ENCODE measurements at regions not wholly inside any gene's neighbourhood (a gene's known extent, or its start where the extent isn't known, plus 50 kb on each side); places are given as distances from the start of the nearest gene placed in this dataset.

DNA sequence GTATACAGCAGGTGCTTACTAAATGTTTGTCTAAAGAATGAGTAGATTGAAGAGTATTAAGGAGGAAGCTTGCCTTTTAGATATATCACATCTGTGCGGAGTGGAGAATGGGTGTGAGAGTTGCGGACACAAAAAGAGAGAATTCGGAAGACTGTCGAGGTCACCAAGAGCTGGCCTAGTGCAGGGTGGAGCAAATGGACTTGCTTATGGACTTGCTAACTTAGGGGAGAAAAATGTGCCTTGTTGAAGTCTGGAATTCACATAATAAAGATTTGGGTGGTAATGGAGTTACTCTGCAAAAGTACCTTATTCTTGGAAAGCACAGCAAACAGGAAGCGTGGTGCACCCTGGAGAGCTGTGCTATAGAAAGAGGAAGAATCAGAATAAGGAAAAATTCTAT lies 361.7 kb downstream of the PRDM2 start:
- Histone ChIP-seq H3K4me2 (ENCODE audit: low read depth, low read length, poor library complexity, severe bottlenecking) (no peak overlapping the region), H4K20me1 (ENCODE audit: low read depth, low read length) (no peaks in the 10 kb centered on the region), H3K27me3 (ENCODE audit: low read length) (no peaks in the 10 kb centered on the region), H3K9ac (ENCODE audit: low read length) (no peak overlapping the region), H3K79me2 (ENCODE audit: insufficient read depth, low read length) (no peaks in the 10 kb centered on the region), H3K9me2 (replicated peaks; ENCODE audit: insufficient read depth, low read length) (no peaks in the 10 kb centered on the region), H3K9me3 (ENCODE audit: insufficient read depth, low read length) (no peaks in the 10 kb centered on the region), H2AFZ (ENCODE audit: low read depth, low read length, severe bottlenecking) (no peak overlapping the region), H3K27ac (ENCODE audit: low read depth, low read length) (no peak overlapping the region), H3F3A (ENCODE audit: insufficient read depth) (no peaks in the 10 kb centered on the region), H3K4me3 (ENCODE audit: insufficient read depth, low read length, poor library complexity, severe bottlenecking) (no peak overlapping the region), H3K36me3 (ENCODE audit: low read length) (no peaks in the 10 kb centered on the region)
- no peak for TF ChIP-seq EZH2phosphoT487 (conservative IDR thresholded peaks at IDR 0.05; ENCODE audit: low read length)
- TF ChIP-seq, protein P1, sequence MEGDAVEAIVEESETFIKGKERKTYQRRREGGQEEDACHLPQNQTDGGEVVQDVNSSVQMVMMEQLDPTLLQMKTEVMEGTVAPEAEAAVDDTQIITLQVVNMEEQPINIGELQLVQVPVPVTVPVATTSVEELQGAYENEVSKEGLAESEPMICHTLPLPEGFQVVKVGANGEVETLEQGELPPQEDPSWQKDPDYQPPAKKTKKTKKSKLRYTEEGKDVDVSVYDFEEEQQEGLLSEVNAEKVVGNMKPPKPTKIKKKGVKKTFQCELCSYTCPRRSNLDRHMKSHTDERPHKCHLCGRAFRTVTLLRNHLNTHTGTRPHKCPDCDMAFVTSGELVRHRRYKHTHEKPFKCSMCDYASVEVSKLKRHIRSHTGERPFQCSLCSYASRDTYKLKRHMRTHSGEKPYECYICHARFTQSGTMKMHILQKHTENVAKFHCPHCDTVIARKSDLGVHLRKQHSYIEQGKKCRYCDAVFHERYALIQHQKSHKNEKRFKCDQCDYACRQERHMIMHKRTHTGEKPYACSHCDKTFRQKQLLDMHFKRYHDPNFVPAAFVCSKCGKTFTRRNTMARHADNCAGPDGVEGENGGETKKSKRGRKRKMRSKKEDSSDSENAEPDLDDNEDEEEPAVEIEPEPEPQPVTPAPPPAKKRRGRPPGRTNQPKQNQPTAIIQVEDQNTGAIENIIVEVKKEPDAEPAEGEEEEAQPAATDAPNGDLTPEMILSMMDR (IDR thresholded peaks at IDR 0.05; ENCODE audit: insufficient read depth, low read length, poor library complexity, severe bottlenecking) = no peak

- Histone ChIP-seq H3K79me2 (ENCODE audit: insufficient read depth, low read length) (no peaks in the 10 kb centered on the region), H3K4me2 (ENCODE audit: low read depth, low read length, poor library complexity, severe bottlenecking) (no peak overlapping the region), H3K9me3 (ENCODE audit: insufficient read depth, low read length) (no peaks in the 10 kb centered on the region), H2AFZ (ENCODE audit: low read depth, low read length, severe bottlenecking) (no peak overlapping the region), H3K4me3 (ENCODE audit: insufficient read depth, low read length, poor library complexity, severe bottlenecking) (no peak overlapping the region), H3K9me2 (replicated peaks; ENCODE audit: insufficient read depth, low read length) (no peaks in the 10 kb centered on the region), H3F3A (ENCODE audit: insufficient read depth) (no peaks in the 10 kb centered on the region), H3K27me3 (ENCODE audit: low read length) (no peaks in the 10 kb centered on the region), H3K27ac (ENCODE audit: low read depth, low read length) (no peak overlapping the region), H4K20me1 (ENCODE audit: low read depth, low read length) (no peaks in the 10 kb centered on the region), H3K36me3 (ENCODE audit: low read length) (no peaks in the 10 kb centered on the region), H3K9ac (ENCODE audit: low read length) (no peak overlapping the region)
- TF ChIP-seq, protein P1 (IDR thresholded peaks at IDR 0.05; ENCODE audit: insufficient read depth, low read length, poor library complexity, severe bottlenecking) = no peak
- TF ChIP-seq EZH2phosphoT487 (conservative IDR thresholded peaks at IDR 0.05; ENCODE audit: low read length) = no peak
Observed at GRCh38 chr1:14062669-14063068, 362.7 kb downstream of the PRDM2 start.

DNA sequence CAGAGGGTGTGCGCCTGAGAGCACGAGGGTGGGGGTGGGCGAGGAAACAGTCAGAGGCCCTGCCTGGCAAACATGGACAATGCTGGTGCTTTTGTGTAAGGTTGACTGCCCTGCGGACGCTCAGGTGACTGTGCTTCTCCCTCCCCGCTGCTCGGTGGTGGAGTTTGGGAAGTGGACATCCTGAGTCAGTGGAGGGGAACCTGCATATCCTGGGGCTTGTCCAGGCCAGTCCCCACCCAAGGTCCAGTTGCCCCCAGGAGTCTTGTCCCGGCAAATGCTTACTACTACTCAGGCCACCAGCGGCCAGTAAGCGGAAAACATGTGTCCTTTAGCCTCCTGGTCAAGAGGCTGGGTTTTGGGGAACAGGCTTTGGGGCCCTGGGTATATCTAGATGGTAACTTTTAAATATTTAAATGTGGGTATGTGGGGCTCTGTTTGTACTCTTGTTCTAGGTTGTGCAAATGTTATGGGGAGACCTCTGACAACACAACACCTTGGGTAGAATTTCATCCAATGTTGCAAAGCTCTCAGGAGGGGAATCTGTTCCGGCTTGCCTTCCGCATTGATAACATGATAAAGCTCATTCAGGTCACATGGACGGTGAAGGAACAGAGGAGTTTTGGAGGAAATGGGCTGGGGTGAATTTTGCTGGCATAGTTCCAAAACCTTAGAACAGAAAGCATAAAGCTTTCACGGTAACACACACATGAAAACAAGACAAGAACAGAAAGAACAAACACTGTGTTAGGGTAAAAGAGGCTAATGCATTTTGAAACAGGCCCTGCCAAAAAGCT lies 364.9 kb downstream of the PRDM2 start:
- H3K9me3 ChIP-seq (ENCODE audit: insufficient read depth, low read length) = no peaks in the 10 kb centered on the region
- no peaks in the 10 kb centered on the region for H3F3A ChIP-seq (ENCODE audit: insufficient read depth)
- no peak overlapping the region for H3K27ac ChIP-seq (ENCODE audit: low read depth, low read length)
- TF ChIP-seq, protein P1 (IDR thresholded peaks at IDR 0.05; ENCODE audit: insufficient read depth, low read length, poor library complexity, severe bottlenecking) = no peak
- TF ChIP-seq EZH2phosphoT487 (conservative IDR thresholded peaks at IDR 0.05; ENCODE audit: low read length) = no peak
- no peaks in the 10 kb centered on the region for H3K79me2 ChIP-seq (ENCODE audit: insufficient read depth, low read length)
- no peaks in the 10 kb centered on the region for H3K36me3 ChIP-seq (ENCODE audit: low read length)
- no peak overlapping the region for H3K4me2 ChIP-seq (ENCODE audit: low read depth, low read length, poor library complexity, severe bottlenecking)
- H3K4me3 ChIP-seq (ENCODE audit: insufficient read depth, low read length, poor library complexity, severe bottlenecking) = no peak overlapping the region
- H3K27me3 ChIP-seq (ENCODE audit: low read length) = no peaks in the 10 kb centered on the region
- no peak overlapping the region for H2AFZ ChIP-seq (ENCODE audit: low read depth, low read length, severe bottlenecking)
- H3K9ac ChIP-seq (ENCODE audit: low read length) = no peak overlapping the region
- no peaks in the 10 kb centered on the region for H4K20me1 ChIP-seq (ENCODE audit: low read depth, low read length)
- H3K9me2 ChIP-seq (replicated peaks; ENCODE audit: insufficient read depth, low read length) = no peaks in the 10 kb centered on the region

All from SU-DHL-6 (cell line).